ENCODE measurements at regions not wholly inside any gene's neighbourhood (a gene's known extent, or its start where the extent isn't known, plus 50 kb on each side); places are given as distances from the start of the nearest gene placed in this dataset.

GRCh38 chr14:51396222-51396815 lies 156.3 kb downstream of the TMX1 start:
- DNase-seq (ENCODE audit: low read depth in 2 of 2), result no peak

- DNase-seq (ENCODE audit: low read depth in 2 of 2), result no peak
Measured at GRCh38 chr14:51398898-51399297, 158.9 kb downstream of the TMX1 start.

- no peak for DNase-seq (ENCODE audit: low read depth in 2 of 2)
Measured at GRCh38 chr14:51400139-51400538, 160.1 kb downstream of the TMX1 start.

GRCh38 chr14:51401272-51401671 lies 161.2 kb downstream of the TMX1 start:
- DNase-seq (ENCODE audit: low read depth in 2 of 2), result no peak

DNA sequence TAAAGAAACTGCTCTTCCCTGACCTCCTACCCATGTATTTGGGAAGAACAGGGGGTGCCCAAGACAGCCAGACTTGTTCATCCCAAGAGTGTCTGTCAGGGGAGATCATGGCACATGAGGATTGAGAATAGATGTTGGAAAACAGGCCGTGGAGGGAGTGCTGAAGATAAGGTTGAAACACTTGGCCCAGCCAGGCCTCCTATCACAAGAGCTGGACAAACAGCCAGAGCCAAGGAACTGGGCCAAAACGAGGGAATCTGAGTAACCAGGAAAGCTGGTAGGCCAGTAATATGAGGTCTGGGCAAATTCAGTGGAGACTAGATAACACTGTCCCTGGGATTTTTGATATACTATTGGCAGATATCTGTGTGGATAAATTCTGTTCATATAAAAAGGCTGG lies 161.7 kb downstream of the TMX1 start:
- DNase-seq (ENCODE audit: low read depth in 2 of 2), result no peak

DNA sequence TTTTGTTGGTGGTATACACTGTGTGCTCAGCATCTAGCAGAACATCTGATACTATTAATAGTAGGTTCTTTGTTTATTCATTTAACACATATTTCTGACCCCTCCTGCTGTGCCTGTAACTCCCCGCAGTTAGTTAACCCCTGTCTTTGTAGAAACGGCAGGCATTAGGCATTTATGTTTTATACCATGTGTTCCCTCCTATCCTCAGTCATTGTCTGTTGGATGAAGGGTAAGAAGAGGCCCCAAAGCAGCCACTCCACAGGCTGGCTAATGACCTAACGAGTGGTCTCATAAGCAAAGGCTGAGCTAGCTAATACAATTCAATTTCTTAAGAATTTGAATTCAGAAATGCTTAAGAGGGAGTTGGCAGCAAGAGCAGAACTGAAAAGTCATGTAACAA lies 170.8 kb downstream of the TMX1 start:
- no peak for DNase-seq (ENCODE audit: low read depth in 2 of 2)

DNA sequence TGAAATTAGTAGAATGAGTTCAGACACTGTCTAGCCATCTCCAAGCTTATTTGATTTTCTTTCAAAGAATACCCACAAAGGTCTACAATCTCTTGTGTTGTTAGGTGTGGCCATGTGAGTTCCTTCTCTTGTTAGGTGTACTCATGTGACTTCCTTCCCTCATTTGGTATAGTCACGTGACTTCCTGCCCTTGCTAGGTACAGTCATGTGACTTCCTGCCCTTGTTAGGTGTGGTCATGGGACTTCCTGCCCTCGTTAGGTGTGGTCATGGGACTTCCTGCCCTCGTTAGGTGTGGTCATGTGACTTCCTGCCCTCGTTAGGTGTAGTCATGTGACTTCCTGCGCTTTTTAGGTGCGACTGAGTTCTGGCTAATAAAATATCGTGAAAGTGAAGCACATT lies 179.6 kb downstream of the TMX1 start:
- DNase-seq (ENCODE audit: low read depth in 2 of 2), result no peak

DNA sequence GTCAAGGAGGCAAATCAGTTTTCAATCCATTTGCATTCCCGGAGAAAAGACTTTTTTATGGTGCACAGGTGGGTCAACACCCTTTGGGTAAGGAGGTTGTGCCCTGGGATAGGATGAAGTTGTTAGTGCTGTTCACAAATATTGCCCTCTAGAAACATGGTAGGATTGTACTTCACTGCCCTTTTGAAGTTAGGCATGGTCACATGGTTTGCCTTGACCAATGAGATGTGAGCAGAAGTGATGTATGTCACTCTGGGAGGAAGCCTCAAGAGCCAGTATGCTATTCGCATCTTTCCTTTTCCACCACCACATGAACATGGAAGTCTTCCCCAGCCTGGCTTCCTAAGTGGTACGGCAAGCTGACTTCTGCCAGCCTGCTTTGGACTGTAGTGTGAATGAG lies 182.7 kb downstream of the TMX1 start:
- no peak for DNase-seq (ENCODE audit: low read depth in 2 of 2)

- no peak for DNase-seq (ENCODE audit: low read depth in 2 of 2)
Measured at GRCh38 chr14:51424041-51424440, 184.0 kb downstream of the TMX1 start.

- no peak for DNase-seq (ENCODE audit: low read depth in 2 of 2)
Measured at GRCh38 chr14:51424561-51425251, 184.7 kb downstream of the TMX1 start.

DNA sequence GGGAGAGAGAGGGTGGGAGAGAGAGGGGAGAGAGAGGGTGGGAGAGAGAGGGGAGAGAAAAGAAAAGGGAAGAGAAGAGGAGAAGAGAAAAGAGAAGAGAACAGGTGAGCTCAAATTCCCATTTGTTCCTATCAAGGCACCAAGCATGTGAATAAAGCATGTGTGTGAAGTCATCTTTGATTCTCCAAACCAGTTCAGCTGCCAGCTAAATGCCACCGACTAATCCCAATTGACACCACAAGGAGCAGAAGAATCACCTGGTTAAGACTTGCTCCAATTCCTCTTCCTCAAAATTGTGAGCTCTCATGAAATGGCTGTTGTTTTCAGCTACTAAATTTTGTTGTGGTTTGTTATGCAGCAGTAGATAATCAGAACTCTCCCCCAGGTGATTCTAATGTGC lies 188.9 kb downstream of the TMX1 start:
- no peak for DNase-seq (ENCODE audit: low read depth in 2 of 2)

DNA sequence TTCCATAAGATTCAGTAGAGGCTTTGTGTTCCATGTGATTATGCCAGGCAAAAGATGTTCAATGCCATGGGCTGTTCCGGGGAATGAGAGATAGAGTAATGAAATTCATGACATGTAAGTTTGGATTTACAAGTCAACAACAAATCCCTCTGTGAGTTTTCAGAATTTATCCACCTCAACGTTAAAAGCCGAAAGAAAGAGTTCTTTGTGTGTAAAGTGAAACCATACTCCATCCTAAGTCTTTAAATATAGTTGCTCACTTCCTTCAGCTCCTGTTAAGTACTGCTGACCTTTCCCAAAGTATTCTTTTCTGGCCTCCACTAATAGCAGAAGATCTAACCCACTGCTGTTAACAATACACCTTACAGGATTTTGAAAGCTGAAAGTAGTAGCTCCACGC lies 190.0 kb downstream of the TMX1 start:
- no peak for DNase-seq (ENCODE audit: low read depth in 2 of 2)

- DNase-seq (ENCODE audit: low read depth in 2 of 2), result no peak
Measured at GRCh38 chr14:51430633-51431032, 190.6 kb downstream of the TMX1 start.

GRCh38 chr14:51431033-51431709 lies 191.1 kb downstream of the TMX1 start:
- no peak for DNase-seq (ENCODE audit: low read depth in 2 of 2)

DNA sequence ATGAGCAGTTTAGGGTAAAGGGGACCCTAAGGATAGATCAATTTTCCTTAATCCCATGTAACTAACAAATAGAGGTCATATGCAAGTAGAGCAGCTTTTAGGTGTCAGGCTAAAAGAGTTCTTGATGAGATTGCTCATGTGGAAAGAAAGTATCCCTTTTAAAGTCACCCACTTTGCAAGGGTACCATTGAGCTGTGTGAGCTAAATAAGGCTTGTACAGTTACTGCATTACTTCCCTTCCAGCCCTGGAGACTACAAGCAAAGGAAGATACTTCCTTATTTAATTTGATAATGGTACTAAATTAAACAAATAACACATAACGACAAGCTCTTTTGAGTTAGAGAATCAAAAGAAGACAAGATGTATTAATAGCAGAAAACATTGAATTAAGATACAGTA lies 191.7 kb downstream of the TMX1 start:
- no peak for DNase-seq (ENCODE audit: low read depth in 2 of 2)

DNA sequence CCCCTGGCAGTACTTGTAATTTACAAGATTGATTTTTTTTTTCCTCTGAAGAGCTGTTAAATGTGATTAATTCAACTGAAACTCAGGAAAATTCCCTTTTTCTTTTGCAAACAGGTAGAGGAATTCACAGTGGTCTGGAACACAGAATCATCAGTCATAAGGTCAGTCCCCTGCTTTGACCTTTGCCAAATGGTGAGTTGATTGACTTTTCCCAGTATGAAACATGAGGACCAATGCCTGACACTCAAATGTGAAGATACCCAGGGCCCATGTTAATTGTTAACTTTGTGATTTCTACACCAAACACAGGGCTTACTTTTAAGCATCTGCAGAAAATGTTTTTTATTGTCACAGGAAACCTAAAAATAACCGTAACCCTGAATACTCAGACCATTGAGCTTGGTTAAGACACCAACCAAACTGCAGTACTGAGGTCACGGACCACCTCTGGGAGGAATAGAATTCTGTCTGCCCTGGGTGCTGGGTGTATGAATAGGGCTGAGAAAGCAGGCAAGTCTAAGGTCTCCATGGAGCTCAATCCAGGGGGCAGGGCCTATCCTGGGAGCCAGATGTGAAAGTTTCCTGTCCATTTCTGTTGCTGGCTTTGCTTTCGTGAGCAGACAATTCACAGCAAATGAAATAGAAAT lies 192.4 kb downstream of the TMX1 start:
- no peak for DNase-seq (ENCODE audit: low read depth in 2 of 2)

DNA sequence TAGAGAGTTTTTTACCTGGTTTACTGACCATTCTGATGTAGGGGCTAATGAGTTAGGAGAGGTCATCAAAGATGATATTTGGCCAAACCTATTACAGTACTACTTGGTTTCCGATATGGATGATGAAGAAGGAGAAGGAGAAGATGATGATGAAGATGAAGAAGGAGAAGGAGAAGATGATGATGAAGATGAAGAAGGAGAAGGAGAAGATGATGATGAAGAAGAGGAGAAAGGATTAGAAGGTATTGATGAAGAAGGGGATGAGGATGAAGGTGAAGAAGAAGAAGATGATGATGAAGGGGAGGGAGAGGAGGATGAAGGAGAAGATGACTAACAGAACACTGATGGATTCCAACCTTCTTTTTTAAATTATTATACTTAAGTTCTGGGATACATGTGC lies 196.6 kb downstream of the TMX1 start:
- DNase-seq (ENCODE audit: low read depth in 2 of 2), result no peak

DNA sequence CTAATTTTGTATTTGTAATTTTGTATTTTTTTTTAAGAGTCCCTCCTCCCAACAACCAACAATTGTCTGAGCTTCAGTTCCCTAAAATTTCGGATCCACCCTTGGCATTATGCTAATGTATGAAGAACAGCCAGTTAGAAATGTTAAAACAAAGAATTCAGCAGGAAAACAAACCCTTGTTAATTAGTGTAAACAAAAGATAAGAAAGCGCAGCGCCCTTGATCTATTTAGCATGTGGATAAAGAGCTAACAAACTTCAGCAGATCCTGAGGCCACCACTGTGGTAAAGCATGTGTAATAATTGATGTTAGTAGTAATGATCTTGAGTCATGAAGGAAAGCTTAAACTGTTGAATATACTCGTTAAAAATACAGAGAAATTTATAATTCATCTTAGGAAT lies 199.8 kb downstream of the TMX1 start:
- no peak for DNase-seq (ENCODE audit: low read depth in 2 of 2)

DNA sequence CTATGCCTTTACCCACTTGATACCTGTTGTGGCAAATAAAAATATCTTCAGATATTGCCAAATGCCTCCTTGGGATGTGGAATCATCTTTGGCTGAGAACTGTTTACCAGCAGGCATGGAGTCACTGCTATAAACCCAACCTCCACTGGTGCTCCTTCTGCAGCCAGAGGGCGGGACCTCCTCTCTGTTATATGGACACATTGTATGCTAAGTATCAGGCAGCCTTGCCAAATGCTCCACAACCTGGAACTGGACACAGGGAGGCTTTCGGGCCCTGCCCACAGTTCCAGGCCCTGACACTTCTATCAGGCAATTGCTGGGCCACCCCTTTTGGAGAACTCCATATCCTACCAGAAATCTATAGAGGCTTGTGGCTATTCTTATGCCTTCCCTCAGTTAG lies 201.0 kb downstream of the TMX1 start:
- no peak for DNase-seq (ENCODE audit: low read depth in 2 of 2)

- DNase-seq (ENCODE audit: low read depth in 2 of 2), result no peak
Measured at GRCh38 chr14:51442513-51443175, 202.6 kb downstream of the TMX1 start.

- no peak for DNase-seq (ENCODE audit: low read depth in 2 of 2)
Measured at GRCh38 chr14:51443195-51444018, 203.4 kb downstream of the TMX1 start.

Data from stimulated activated CD8-positive, alpha-beta memory T cell treated with anti-CD3 and anti-CD28 coated beads, Interleukin-2, amount 100 ng/mL, for 48 hours (primary cell).